Activated CD4-positive, alpha-beta T cell treated with anti-CD3 and anti-CD28 coated beads, Interleukin-2, amount 50 U/mL, for 1 hour (primary cell): ENCODE measurements at regions not wholly inside any gene's neighbourhood (a gene's known extent, or its start where the extent isn't known, plus 50 kb on each side); places are given as distances from the start of the nearest gene placed in this dataset.
"Not testable (repeated sequence)": the region's sequence is repeated elsewhere in the genome, so short reads cannot be mapped to it uniquely, and the experiment has no call there.

Experiments used
- DNase-seq: peaks from one replicate; pipeline ENCODE4 v3.0.0-alpha.2; 2020

DNA sequence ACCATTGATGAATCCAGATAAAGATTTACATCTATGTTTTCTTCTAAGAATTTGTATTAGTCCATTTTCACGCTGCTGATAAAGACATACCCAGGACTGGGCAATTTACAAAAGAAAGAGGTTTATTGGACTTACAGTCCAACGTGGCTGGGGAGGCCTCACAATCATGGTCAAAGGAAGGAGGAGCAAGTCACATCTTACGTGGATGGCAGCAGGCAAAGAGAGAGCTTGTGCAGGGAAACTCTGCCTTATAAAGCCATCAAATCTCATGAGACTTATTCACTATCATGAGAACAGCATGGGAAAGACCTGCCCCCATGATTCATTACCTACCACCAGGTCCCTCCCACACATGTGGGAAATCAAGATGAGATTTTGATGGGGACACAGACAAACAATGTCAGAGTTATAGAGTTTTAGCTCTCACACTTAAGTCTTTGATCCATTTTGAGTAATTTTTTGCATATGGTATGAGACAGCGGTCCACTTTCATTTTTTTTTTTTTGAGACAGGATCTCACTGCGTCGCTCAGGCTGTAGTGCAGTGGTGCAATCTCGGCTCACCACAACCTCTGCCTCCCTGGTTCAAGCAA lies 53.5 kb upstream of the JADE2 start:
- DNase-seq = not testable (repeated sequence)

DNA sequence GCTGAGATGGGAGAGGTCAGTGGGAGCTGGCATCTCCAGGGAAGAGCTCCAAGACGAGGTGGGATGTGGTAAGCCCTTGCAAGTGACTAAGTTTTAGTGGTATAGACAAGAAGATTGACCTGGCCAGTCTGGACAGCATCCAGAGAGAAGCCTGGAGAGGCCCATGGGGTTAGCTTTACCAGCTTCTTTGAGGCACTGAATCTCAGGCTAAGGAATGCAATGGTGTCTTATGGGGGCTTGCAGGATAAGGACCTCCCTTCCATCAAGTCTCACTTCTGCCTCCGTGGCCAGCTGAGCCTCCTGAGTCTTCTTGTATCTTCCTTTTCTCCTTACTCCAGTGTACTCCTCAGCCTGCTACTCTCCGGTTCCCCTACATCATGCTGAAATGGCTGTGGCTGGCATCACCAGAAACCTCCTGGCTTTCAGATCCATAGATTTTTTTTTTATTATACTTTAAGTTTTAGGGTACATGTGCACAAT lies 56.5 kb upstream of the JADE2 start:
- DNase-seq = no peak

DNA sequence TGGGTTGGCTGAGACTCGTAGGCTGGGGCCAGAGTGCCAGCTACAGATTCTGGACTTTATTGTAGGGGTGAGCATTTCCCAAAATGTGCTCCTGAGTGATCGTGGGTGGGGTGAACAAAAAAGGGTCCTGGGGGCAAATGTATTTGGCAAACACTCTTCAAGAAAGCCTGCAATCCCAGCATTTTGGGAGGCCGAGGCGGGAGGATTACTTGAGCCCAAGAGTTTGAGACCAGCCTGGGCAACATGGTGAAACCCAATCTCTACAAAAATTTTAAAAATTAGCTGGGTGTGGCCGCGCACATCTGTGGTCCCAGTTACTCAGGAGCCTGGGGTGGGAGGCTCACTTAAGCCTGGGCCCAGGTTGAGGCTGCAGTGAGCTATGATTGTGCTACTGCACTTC lies 55.5 kb upstream of the CDKN2AIPNL start:
- DNase-seq = no peak

DNA sequence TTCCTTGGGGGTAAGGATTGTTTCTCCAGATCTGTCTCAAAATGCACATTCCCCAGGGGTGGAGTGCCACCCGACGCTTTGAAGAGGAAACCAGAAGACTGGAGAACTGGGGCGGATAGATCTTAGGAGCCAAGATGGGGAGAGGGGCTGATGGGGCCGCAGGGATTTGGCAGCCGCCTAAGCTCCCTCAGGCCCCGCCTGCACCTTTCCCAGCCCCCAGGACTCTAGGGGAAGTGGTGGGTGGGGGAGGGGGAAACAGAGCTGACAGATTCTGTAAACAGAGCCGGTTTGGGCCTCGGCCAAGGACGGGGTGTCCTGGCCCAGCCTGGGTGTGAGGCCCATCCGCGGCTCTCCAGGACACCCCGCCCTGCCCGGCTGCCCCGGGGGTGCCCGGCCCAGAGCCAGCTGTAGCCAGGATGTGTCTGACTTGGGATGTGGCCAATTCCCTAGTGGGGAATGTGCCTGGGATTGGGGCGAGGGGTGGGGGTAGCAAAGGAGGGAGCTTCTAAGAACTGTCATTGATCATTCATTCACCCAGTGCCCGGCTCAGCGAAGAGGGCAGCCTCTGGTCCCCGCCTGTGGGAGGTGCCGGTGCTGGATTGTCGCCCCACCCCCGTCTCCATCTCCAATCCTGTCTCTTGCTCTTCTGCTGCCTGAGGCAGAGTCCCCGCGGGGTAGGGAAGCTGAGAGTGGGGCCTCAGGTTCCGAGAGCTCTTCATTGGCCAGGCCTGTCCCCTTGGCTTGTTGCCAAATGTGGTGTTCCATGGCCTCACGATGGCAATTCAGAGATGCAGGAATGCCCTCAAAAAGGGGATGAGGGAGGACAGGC lies 54.8 kb upstream of the CDKN2AIPNL start:
- peak; percentile 15 for DNase-seq

DNA sequence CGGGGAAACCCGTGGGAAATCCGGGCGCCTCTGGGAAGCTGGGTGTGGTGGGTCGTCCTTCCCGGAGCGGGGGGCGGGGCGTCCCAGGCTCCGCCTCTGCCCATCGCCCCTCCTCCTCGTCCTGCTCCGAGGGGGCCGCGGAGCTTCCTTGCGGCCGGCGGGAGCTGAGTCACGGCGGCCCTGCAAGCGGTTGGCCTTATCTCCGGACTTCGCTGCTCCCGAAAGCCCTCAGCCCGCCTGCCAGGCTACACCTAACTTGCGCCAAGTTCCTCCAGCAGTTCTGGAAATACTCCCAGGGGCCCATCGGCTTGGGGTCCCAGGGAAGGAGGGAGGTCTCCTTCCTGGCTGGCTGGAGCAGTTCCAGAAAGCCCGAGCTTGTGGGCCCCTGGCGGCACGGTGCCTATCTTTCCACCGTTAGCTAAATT lies 54.1 kb upstream of the CDKN2AIPNL start:
- peak; percentile 26 for DNase-seq

DNA sequence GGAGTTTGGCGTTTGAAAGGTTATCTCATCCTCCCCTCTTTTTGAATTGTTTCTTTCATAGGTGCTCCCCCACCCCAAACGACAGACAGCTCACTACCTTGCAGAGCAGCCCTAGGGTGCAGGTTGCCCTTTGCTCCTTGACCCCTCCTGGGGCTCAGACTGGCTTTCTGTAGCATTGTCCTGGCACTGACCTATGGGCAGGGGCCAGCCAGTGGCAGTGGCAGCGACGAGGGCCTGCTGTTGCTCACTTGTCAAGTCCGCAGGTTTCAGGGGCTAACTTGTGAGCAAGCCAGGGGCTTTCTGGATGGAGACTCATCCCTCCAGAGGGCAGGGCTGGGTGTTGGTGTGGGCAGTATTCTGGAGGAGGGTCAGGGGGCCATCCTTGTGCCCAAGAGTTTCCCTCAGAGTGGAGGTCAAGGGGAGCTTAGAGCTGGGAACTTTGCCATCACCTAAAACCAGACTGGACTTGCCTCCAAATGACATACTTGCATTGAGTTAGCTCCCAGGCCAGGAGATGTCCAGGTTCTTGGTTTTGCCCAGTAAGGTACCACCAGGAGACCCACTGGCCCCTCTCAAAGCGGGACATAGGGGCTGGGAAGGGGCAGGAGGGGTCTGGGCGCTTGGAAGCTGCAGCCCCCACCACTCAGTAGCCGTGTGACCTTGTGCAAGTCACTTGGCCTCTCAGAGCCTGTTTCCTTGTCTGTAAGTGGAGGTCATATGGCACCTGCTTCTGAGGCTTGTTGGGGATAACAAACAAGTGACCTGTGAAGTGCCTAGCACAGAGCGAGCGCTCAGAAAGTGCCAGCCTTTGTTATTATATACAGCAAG lies 53.5 kb upstream of the CDKN2AIPNL start:
- no peak for DNase-seq

DNA sequence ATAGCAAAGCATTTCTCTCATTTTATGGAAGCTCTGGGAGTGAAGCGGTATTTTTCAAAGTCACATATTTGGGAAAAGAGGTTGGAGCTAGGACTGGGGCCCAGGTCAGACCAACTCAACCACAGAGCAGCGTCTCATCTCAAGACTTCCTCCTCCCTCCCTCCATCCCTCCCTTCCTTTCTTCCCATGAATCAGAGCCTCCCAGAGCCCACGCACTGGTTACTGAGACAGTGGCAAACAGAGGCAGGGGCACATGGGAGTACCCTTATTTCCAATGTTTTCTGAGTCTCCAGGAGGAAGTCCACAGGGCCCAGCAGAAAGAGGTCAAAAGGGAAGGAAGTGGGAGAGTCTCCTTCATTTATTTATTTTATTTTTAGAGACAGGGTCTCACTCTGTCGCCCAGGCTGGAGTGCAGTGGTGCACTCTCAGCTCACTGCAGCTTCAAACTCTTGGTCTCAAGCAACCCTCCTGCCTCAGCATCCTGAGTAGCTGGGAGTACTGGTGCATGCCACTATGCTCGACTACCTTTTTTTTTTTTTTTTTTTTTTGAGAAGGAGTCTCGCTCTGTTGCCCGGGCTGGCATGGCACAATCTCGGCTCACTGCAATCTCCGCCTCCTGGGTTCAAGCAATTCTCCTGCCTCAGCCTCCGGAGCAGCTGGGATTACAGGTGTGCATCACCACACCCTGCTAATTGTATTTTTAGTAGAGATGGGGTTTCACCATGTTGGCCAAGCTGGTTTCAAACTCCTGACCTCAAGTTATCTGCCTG lies 52.5 kb upstream of the CDKN2AIPNL start:
- no peak for DNase-seq

DNA sequence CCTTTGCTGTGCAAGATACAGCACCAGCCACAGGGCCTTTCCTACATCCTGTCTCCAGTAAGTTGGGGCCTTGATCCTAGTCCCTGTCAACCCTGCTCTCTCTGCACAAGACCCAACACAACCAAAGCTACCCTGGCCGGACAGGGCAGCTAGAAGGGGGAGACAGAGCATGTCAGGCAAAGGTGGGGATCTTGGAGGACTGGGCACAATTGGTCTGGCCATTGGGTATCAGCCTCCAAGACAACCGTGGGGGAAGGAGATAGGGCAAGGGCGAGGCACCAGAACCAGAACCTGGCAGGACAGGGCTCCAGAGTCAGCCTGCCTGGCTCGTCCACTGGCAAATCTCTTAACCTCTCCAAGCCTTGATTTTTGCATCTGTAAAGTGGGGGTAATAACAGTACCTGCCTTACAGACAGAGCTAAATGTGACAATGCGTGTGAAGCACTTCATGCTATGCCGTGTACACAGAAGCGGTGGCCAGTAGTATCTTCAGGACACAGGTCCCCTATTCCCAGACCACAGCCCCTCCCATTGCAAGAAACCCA lies 51.6 kb upstream of the CDKN2AIPNL start:
- DNase-seq = no peak

DNA sequence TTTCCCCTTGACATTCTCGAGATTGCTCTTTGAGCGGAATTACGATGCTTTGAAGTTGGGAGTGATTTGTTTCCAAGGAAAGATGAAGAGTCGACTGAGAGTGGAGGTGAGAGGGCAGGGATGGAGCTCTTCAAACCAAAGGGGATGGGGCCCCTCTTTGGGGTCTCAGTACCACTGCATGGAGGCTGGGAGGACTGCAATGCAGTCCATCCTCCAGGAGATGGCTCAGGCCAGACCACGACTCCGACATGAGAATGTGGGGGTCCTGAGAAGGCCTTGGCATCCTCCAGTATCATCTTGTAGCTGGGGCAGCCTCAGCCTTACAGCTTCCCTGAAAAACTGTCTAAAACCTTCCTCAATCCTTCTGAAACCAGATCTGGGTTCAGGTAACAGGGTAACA lies 51.1 kb upstream of the CDKN2AIPNL start:
- DNase-seq = no peak

DNA sequence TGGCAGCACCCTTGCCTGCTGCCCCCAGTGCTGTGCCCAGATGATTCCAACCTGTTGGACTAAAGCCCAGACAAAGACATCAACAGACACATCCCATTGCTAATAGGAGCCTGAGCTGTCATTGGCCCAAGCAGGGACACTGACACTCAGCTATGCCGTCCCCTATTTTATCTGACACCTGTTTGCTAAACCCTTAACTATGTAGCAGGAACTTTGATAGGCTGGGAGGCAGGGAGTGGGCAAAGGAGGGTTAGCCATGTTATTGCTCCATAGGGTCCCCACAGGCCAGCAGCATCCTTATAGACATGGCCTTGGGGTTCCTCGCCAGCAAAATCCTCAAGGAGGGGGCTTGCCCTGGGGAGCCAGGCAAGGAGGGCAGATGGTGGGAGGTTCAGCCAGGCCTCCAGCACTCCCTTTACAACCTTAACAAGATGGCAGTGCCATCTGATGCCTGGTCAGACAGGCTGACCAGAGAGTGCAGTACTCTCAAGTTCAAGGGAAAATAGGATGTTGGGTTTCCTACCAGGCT lies 50.4 kb upstream of the CDKN2AIPNL start:
- no peak for DNase-seq
